NCI-H128 (cell line): ENCODE measurements at regions not wholly inside any gene's neighbourhood (a gene's known extent, or its start where the extent isn't known, plus 50 kb on each side); places are given as distances from the start of the nearest gene placed in this dataset.

ENCODE experiments used
- DNase-seq: peaks from one replicate; lab custom pipeline; 2025; ENCODE audit not compliant: unreplicated experiment; lab: John Stamatoyannopoulos, UW

- no peak for DNase-seq
Observed at GRCh38 chr5:155952486-155953089, 374.4 kb upstream of the SGCD start.

DNA sequence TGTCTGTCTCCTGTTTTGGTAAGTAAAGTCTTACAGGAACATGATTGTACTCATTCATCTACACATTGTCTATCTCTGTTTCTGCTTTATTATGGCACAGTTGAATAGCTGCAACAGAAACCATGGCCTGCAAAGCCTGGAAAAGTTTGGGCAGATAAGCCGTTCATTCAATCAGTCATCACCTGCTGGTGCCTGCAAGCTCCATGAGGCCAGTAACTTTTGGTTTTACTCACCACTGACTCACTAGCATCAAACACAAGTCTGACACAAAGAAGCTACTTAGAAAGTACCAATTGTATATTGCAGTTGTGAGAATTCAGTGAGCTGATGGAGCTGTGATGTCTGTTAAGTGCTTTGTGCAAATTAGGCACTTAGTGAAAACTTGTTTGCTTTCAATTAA lies 373.6 kb upstream of the SGCD start:
- no peak for DNase-seq

GRCh38 chr5:155954701-155955445 lies 372.1 kb upstream of the SGCD start:
- no peak for DNase-seq

DNA sequence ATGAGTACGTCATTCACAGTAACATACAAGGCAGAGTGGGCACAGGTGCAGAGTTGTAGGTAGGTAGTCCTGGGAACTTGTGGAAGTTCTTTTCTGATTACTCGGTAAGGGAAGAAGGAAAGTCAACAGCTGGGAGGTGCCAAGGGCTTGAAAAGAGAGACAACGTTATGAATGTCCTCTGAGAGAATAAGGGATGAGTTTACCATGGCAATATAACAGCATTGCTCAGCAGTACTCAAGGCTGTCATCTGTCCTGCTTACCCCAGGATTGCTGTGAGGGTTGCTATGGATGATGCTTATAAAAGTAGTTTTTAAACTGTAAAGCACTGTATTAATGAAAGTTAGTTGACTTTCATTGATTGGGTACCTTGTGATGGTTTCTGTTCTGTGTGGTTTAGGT lies 369.1 kb upstream of the SGCD start:
- DNase-seq = no peak

GRCh38 chr5:155959082-155959481 lies 367.9 kb upstream of the SGCD start:
- no peak for DNase-seq

DNA sequence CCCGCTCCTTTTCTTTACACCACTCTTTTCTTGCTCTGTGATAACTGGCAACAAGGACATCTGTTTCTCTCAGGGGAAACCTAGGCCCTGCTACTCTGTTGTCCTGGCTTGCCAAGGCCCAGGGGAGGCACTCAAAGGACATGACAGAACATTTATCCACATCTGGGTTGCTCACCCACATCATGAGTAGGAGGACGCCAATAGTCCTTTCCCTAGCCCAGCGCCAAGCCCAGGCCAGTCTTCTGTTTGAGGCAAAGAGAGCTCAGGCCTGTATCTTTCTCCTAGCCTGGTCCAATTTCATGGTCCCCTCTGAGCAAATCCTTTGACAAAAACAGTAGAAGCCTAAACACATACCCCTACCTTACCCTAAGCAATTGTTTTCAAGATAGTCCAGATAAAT lies 366.8 kb upstream of the SGCD start:
- no peak for DNase-seq

GRCh38 chr5:155969537-155969936 lies 357.4 kb upstream of the SGCD start:
- no peak for DNase-seq

DNA sequence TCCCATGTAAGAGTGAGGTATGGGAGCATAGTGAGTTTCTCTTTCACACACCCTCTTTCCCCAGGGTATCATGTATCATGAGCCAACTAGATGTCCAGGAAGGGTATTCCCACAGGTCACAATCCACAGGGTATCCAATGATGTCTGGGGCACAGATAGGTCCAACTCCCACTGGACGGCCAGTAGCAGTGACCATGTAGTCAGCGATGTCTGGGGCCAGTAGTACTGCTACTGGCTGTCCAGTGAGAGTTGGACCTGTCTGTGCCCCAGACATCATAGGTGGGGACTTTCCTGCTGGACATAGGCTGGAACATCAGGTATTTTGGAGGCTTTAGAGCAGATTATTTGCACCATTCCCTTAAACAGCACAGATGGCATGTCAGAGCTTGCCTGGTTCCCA lies 352.6 kb upstream of the SGCD start:
- DNase-seq = no peak

GRCh38 chr5:155978850-155979249 lies 348.1 kb upstream of the SGCD start:
- no peak for DNase-seq

DNA sequence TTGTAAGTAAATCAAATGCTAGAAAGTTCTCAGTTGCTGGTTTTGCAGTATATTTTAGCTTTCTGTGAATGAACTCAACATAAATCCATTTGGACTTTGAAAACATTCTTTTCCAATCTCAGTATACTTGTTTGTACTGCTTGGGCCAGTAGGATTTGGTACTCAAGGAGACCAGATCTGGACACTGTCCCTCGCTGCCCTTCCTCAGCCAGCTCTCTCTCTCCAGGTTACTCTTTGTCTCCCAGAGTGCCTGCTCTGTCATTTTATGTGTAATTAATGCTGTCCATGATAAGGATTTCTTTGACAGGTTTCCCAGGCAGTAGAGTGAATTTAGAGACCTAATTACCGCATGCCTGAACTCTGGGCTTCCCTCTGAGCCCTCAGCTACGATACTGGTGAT lies 344.6 kb upstream of the SGCD start:
- DNase-seq = no peak

GRCh38 chr5:155983954-155984353 lies 343.0 kb upstream of the SGCD start:
- no peak for DNase-seq

GRCh38 chr5:155987265-155987810 lies 339.6 kb upstream of the SGCD start:
- no peak for DNase-seq

GRCh38 chr5:155989879-155990278 lies 337.1 kb upstream of the SGCD start:
- no peak for DNase-seq

DNA sequence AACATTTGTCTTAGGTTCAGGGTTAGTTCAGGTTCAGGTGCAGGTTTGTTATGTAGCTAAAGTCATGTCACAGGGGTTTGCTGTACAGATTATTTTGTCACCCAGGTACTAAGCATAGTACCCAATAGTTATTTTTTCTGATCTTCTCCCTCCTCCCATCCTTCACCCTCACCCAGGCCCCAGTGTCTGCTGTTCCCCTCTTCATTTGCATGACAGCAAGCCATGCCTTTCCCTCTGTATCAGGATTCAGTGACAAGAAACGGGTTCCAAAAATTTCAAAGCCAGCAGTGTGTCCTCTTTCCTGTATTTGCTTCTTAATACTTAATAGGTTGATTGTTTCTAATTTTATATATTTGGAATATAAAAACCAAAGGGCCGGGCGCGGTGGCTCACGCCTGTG lies 330.8 kb upstream of the SGCD start:
- DNase-seq = no peak

DNA sequence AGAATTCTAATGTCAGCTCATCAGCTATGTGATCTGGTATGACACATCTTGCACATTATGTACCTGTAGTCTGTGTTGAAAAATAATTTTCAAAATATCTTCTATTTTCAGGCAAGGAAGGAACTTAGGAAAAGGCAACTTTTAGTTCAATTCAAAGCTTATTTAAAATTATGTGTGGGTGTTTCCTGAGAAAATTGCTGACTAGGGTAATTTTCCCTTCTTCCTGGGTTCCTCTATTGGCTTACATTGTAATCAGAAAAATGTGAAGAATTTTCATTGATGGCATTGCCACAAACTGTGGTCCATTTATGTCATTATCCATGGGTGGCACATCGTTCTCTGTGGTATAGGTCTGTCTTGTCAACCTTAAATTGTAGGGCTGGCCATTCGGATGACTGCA lies 328.7 kb upstream of the SGCD start:
- DNase-seq = no peak

GRCh38 chr5:156000115-156000514 lies 326.8 kb upstream of the SGCD start:
- no peak for DNase-seq

GRCh38 chr5:156004754-156005153 lies 322.2 kb upstream of the SGCD start:
- no peak for DNase-seq

- DNase-seq = no peak
Observed at GRCh38 chr5:156006026-156006647, 320.8 kb upstream of the SGCD start.

DNA sequence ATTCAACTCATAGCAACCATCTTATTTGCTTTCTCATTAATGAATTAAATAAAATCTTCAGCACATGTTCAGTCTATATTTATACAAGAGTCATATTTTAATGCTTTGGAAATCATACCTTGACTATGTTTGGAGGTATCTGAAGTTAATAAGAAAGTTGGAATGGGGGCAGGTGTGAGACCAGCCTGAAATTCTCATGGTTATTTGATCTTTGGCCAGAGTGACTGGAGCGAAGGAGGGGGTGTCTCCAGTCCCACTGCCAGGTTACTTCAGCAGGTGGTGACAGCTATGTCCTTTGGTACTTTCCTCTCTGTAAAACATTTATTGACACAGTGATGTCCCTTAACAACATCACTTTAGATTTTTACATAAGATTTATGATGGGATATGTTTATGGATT lies 318.1 kb upstream of the SGCD start:
- no peak for DNase-seq

DNA sequence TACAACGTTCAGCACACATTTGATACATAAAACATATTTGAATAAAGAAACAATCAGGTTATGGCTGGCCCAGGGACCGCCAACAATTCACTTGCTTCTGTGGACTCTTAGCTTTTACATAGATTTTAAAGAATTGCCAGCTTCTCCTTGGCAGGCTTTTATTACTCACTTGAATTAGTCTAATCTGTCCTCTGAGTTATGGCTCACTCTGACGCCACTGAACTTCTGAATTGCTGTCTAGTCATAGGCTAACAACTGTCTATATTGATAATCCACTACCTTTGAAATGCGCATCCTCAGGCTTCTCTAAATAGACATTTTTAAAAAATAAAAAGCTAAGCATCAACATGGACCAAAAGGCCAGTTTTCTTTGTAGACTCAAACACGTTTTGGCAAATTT lies 317.4 kb upstream of the SGCD start:
- no peak for DNase-seq

GRCh38 chr5:156015137-156015536 lies 311.8 kb upstream of the SGCD start:
- no peak for DNase-seq

DNA sequence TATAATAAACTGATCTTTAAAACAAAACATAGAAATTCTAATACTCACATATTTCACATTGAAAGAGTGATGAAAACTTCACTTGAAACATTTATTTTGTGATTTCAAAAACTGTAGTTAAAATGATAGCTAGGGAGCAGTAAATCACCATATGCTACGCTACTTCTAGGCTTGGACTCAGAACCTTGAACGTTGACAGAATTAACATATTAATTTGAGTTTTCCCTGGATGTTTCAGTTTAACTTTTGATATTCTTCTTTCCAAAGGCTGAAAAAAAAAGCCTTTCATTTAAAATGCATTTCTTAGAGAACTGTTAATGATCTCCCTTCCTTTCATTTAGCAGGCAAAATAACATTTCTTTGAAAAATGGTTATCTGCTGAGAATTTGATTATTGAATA lies 307.8 kb upstream of the SGCD start:
- no peak for DNase-seq
